NT2/D1 (cell line): ENCODE measurements at regions not wholly inside any gene's neighbourhood (a gene's known extent, or its start where the extent isn't known, plus 50 kb on each side); places are given as distances from the start of the nearest gene placed in this dataset.
"Not testable (repeated sequence)": the region's sequence is repeated elsewhere in the genome, so short reads cannot be mapped to it uniquely, and the experiment has no call there.

ENCODE experiments used
- DNase-seq: peaks from one replicate; pipeline ENCODE4 v3.0.0-alpha.2; 2011; ENCODE audit warnings: low read depth, low spot score
- H3K27me3 ChIP-seq: 2 replicates; pipeline ENCODE4 v1.6.0; 2011; ENCODE audit warnings: mild to moderate bottlenecking; ENCODE audit not compliant: insufficient read length, insufficient read depth
- H3K36me3 ChIP-seq: 2 replicates; pipeline ENCODE4 v1.6.1; 2011; ENCODE audit warnings: mild to moderate bottlenecking, low read length, mixed read lengths; ENCODE audit not compliant: insufficient read depth, insufficient read length
- H3K4me1 ChIP-seq: 2 replicates; pipeline ENCODE4 v1.5.1; 2011; ENCODE audit not compliant: insufficient read depth, insufficient read length
- H3K4me3 ChIP-seq: 2 replicates; pipeline ENCODE4 v1.5.1; 2011; ENCODE audit warnings: low read depth; ENCODE audit not compliant: insufficient read length
- H3K9ac ChIP-seq: 2 replicates; pipeline ENCODE4 v1.6.0; 2011; ENCODE audit warnings: low read depth; ENCODE audit not compliant: insufficient read length
- H3K9me3 ChIP-seq: 2 replicates; pipeline ENCODE4 v1.5.1; 2011; ENCODE audit warnings: mild to moderate bottlenecking, low read length; ENCODE audit not compliant: insufficient read depth
- ZNF274 ChIP-seq: IDR thresholded peaks from 2 replicates; pipeline ENCODE4 v1.6.1; 2011; ENCODE audit warnings: mild to moderate bottlenecking, low read depth, low read length

DNA sequence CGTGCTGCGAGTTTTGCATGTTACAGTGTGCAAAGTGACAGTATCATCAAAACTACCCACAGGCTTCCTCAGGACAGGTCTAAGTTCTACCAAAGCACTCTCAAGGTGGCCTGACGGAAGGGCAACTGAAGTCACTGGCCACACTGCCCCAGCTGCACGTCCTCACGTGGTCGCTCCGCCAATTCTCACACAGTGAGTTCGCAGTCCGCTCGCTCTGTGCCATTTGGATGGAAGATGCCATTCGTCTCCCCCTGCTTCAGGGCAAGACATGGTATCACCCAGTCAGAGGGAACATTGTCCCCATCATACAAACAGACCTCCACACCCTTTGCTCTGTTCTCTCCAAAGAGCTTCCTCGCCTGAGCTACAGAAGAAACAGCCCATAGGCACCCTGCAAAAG is 109.6 kb upstream of the COBL start:
- Histone ChIP-seq H3K27me3 (no peaks in the 10 kb centered on the region), H3K36me3 (no peaks in the 10 kb centered on the region), H3K9me3 (no peaks in the 10 kb centered on the region), H3K9ac (no peak overlapping the region), H3K4me1 (no peaks in the 10 kb centered on the region), H3K4me3 (no peak overlapping the region)
- TF ChIP-seq ZNF274: no peak
- DNase-seq: no peak

DNA sequence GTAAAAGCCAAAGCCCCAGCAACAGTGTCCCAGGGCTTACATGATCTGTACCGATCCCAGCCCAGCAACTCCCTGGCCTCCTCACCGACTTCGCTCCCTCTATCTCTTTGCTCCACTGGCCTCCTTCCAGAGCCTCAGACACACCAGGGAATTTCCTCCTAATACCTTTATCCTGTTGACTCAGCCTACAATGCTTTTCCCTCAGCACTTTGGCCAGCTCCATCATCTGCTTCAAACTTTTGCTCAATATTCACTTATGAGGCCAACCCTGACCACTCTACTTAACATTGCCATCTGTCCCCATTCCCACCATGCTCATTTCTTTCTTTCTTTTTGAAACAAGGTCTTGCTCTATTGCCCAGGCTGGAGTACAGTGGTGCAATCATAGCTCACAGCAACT is 93.3 kb upstream of the COBL start:
- H3K27me3 ChIP-seq, H3K36me3 ChIP-seq, H3K4me1 ChIP-seq, H3K9me3 ChIP-seq, H3K4me3 ChIP-seq, H3K9ac ChIP-seq, DNase-seq: not testable (repeated sequence)

- not testable (repeated sequence) for H3K4me1 ChIP-seq, H3K9ac ChIP-seq, H3K36me3 ChIP-seq, H3K9me3 ChIP-seq, H3K27me3 ChIP-seq, H3K4me3 ChIP-seq, DNase-seq
Observed at GRCh38 chr7:51397608-51398007, 81.0 kb upstream of the COBL start.

DNA sequence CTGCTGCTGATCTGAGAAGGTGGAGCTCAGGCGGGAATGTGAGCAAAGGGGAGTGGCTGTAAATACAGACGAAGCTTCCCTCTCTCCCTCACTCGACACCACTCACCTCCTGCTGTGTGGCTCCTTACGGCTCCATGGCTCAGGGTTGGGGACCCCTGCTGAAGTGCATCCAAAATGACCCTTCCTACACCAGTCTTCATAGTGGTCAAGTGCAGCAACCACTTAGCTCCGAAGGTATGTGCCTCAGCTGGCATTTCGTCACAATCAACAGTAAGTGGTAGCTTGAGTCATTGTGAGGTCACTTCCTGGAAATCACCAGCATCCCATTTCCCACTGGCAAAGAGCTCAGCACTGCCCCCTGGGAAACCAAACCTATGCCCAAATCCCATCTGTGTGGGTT is 76.4 kb upstream of the COBL start:
- not testable (repeated sequence) for H3K4me3 ChIP-seq, DNase-seq, H3K4me1 ChIP-seq, H3K27me3 ChIP-seq, H3K9ac ChIP-seq, H3K9me3 ChIP-seq, H3K36me3 ChIP-seq

DNA sequence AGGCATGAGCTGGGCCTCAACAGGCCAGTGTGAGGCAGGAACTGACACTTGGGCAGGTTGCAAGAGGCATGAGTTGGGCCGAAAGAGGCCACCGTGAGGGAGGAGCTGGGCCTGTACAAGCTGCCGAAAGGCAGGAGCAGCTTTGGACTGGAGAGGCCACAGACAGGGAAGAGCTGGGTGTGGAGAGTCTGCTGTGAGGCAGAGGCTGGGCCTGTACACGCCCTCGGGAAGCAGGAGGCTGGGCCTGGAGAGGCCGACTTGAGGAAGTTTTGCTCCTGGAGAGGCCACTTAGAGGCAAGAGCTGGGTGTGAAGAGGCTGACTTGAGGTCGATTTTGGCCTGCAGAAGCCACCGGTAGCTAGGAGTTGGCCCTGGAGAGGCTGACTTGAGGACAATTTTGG is 73.3 kb upstream of the COBL start:
- H3K9me3 ChIP-seq, H3K4me3 ChIP-seq, H3K9ac ChIP-seq, DNase-seq, H3K27me3 ChIP-seq, H3K36me3 ChIP-seq, H3K4me1 ChIP-seq: not testable (repeated sequence)

- not testable (repeated sequence) for H3K27me3 ChIP-seq, H3K36me3 ChIP-seq, H3K4me3 ChIP-seq, DNase-seq, H3K9me3 ChIP-seq, H3K9ac ChIP-seq, H3K4me1 ChIP-seq
Observed at GRCh38 chr7:51389216-51389812, 72.7 kb upstream of the COBL start.

DNA sequence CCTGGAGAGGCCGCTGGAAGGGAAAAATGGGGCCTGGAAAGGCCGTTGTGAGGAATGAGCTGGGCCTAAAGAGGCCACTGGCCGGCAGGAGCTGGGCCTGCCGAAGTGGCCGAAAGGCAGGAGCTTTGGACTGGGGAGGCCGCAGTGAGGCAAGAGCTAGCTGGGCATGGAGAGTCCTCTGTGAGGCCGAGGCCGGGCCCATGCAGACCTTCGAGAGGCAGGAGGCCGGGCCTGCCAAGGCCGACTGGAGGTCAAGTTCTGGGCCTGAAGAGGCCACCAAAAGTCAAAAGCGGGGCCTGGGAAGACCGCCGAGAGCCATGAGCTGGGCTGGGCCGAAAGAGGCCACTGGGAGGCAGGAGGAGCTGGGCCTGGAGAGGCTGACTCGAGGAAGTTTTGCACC is 71.6 kb upstream of the COBL start:
- not testable (repeated sequence) for H3K27me3 ChIP-seq, H3K4me1 ChIP-seq, H3K9ac ChIP-seq, H3K36me3 ChIP-seq, H3K9me3 ChIP-seq, H3K4me3 ChIP-seq, DNase-seq

- H3K27me3 ChIP-seq, H3K4me3 ChIP-seq, H3K4me1 ChIP-seq, H3K36me3 ChIP-seq, DNase-seq, H3K9ac ChIP-seq, H3K9me3 ChIP-seq: not testable (repeated sequence)
Observed at GRCh38 chr7:51386806-51387568, 70.4 kb upstream of the COBL start.

DNA sequence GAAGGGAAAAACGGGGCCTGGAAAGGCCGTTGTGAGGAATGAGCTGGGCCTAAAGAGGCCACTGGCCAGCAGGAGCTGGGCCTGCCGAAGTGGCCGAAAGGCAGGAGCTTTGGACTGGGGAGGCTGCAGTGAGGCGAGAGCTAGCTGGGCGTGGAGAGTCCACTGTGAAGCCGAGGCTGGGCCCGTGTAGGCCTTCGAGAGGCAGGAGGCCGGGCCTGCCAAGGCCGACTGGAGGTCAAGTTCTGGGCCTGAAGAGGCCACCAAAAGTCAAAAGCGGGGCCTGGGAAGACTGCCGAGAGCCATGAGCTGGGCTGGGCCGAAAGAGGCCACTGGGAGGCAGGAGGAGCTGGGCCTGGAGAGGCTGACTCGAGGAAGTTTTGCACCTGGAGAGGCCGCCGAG is 69.6 kb upstream of the COBL start:
- not testable (repeated sequence) for H3K9me3 ChIP-seq, H3K4me1 ChIP-seq, H3K27me3 ChIP-seq, DNase-seq, H3K36me3 ChIP-seq, H3K4me3 ChIP-seq, H3K9ac ChIP-seq

DNA sequence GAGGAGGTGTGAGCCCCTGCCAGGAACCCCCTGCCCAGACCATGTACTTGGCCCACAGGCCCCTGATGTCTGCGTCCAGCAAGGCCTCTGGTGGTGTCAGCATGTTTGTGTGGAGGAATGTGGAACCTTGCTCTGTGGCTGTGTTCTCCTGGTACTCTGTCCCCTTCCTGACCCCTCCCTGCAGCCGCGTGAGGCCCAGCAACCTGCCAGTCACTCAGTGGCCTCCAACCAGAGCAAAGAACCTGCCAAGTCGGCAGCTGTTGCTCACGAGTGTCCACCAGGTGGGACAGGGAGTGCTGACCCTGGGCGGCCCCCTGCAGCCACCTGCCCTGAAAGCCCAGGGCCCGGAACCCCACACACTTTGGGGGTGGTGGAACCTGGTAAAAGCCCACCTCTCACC is 65.6 kb upstream of the COBL start:
- not testable (repeated sequence) for H3K36me3 ChIP-seq, H3K9me3 ChIP-seq, H3K4me1 ChIP-seq, H3K9ac ChIP-seq, H3K27me3 ChIP-seq, DNase-seq, H3K4me3 ChIP-seq
